Stimulated activated CD8-positive, alpha-beta memory T cell treated with anti-CD3 and anti-CD28 coated beads, Interleukin-2, amount 100 ng/mL, for 48 hours (primary cell): ENCODE measurements at regions not wholly inside any gene's neighbourhood (a gene's known extent, or its start where the extent isn't known, plus 50 kb on each side); places are given as distances from the start of the nearest gene placed in this dataset.

Experiments used
- DNase-seq, 2 donors: peaks; one replicate each; pipeline ENCODE4 v3.0.0-alpha.2; 2020; ENCODE audit warnings: low read depth in 2 of 2

- no peak for DNase-seq
Measured at GRCh38 chr5:174159327-174160114, 114.0 kb downstream of the NSG2 start.

GRCh38 chr5:174165406-174165805 lies 119.9 kb downstream of the NSG2 start:
- DNase-seq = no peak

DNA sequence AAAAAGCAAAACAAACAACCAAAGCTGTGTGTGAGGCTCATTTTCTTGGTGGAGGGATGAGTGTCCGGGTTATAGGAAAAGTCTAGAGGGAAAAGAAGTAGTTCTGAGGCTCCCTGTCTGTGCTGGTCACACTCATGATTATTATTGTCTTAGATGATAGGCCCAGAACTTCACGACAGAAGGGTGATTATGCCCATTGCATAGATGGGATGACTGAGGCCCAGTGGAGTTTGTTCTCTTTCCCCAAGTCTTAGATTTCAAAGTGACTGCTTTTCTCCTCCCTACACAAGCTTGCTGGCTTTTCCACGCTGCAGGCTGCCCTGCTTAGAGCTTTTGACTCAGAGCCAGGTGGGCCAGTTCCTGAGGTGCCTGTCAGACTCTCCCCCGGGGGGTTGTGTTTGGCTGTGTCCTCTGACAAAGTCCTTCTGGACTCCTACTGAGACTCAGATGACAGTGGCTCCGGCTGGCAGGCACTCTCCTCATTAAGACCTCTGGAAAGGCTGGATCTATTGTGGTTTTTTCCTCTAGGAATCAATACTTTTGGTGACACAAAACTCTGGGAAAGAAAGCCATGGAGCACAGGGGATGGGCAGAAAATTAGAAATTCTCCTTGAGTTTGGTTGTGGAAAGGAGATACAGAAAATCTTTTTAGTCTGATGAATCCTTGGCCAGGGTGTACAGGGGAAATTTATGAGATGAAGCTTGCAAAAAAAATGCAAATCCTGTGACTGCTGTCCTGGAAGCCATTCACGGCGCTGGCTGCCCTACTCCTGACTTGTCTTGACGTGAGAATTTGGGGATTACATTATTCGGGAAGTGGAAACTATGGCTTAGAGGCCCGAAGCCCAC lies 120.9 kb downstream of the NSG2 start:
- no peak for DNase-seq

DNA sequence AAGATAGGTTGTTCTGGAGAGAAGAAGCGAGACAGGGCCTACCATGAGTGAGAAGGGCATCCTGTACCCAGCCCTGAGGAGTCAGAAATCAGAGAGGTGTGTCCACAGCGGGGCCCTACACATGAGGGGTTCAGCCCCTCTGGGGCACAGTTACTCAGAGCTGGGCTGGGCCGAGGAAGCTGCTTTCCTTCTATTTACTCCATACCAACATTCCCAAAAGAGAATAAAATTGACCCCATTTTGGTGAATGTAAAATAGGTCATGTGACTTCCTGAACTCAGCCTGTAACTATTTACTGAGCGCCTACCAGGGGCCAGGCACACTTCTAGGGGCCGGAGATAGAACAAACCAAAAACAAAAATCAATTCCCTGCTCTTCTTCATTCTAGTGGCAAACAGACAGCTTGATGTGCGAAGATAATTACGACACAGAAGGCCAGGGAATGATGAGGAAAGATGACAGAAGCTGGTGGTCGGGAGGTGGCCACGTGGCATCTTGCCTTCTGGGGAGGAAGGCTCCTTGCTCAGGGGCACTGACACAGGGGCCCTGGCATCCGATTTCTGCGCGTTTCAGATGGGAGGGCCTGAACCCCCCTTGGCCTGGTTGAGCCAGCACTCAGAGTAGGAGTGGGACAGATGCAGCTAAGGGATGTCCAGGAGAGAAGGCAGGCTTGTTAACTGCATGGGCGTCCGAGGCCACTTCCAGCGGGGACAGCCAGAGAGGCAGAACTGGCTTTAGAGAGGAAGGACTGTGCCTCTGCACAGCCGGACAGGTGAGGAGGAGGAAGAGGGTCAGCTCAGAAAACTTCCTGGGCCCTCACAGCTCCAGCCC lies 121.8 kb downstream of the NSG2 start:
- no peak for DNase-seq

GRCh38 chr5:174172152-174172551 lies 126.6 kb downstream of the NSG2 start:
- no peak for DNase-seq

DNA sequence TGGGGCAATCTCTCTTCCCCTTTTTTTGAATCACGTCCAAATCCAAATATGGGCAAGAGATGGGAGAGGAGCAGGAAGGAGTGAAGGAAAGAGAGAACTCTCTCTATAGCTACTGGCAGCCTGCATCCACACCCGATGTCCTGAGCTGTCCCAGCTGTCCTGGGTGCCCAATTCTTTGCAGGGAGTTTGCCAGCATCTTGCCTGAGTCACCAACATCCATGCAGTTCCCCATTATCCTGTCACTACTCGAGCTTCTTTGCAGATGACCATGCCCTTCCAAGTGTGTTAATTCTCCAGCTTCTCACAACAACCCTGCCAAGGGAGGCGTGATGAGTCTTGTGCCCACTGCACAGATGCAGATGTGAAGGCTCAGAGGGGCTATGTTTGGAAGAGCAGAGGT lies 127.1 kb downstream of the NSG2 start:
- no peak for DNase-seq

DNA sequence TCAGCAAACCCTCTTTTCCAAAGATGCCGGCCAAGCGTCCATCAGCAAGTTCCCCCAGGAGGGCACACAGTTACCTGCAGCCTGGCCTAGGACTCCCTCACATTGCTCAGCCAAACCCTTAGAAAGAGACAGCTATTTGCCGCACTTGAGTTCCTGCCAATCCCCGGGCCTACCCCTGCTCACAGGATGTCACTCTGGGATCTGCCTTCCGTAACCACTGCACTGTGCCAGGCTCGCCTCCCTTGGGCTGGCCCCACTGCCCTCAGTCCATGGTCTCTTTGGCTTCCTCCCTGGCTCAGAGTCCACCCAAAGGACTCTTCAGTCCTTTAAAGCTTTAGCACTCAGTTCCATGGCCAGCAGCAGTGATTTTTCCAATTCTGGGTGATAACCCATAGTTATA lies 128.3 kb downstream of the NSG2 start:
- no peak for DNase-seq

- DNase-seq = no peak
Measured at GRCh38 chr5:174175716-174176268, 130.3 kb downstream of the NSG2 start.

GRCh38 chr5:174176511-174176910 lies 131.0 kb downstream of the NSG2 start:
- DNase-seq = no peak

- DNase-seq = no peak
Measured at GRCh38 chr5:174177531-174177930, 132.0 kb downstream of the NSG2 start.

DNA sequence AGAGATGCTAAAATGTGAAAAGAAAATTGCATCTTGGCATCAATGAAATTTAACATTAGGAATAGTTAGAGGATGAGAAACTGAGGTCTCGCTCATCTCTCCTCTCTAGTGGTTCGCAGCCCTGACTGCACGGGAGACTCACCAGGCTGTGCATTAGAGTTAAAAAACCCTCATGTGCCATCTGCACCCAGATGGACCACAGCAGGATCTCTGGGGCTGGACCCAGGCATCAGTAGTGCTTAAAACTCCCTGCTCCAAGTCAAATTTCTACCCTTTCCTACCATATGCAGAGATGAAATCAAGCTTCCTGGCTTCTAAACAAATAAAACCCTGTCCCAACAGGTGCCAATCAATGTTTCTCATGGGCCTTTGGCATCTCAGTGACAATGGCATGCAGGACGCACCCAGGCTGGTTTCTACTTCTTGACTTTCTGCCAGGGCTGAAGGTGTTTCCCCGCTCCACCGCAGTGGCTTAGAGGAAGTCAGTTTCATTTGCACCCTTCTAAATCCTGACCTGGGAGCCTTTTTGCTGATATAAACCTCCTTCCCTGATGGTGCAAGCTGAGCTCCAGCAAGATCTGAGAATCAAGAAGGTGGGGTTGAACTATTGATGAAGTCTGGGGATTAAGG lies 132.6 kb downstream of the NSG2 start:
- DNase-seq = no peak

DNA sequence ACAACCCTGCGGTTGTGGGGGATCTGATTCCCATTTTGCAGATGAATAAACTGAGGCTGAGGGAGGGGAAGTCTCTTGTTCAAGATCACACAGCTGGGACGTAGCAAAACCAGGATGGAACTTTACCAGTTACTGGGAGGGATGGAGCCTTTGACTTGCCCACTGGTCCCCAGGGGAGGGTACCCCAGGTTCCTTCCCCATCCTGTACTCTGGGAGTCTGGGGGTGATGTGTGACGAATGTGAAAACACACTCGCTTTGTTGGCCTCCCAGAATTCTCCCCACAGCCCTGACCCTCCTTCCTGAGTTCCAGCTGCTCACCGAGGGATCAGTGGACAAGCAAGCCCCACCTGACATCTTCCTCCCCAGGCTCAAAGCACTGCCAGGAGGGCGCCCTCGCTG lies 135.1 kb downstream of the NSG2 start:
- DNase-seq = no peak

DNA sequence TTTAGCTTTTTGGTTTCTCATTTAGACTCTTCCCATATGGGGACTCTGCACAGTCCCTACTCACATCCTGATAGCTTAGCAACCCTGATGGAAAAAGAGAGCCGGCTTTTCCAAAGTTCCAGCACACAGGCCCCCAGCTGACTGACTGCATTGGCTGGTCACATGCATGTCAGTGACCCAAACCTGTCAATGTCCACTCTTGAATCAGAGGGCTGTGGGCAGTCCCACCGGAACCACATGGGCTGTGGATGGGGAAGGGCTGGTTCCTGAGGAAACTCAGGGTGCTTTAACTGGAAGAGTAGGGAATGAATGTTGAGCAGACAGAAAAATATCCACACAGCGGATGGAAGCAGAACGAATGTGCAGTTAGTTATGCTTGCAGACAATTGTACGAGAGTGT lies 136.6 kb downstream of the NSG2 start:
- no peak for DNase-seq

- DNase-seq = no peak
Measured at GRCh38 chr5:174183701-174184100, 138.2 kb downstream of the NSG2 start.

DNA sequence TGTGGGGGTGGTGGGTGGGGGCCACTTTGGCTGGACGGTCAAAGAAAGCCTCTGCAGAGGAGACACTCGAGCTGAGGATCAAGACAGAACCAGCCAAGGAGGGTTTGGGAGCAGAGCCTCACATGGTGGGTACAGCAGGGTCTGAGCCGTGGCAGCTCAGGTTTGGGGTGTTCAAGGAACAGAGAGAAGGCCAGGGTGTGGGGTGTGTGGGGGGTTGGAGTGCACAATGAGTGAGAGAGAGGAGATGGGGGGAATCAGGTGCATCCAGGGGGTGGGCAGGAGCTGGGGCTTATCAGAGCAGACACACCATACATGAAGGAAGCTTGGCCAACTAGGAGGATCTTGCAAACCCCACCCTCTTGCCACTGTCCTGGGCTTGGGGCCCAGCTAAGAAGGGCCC lies 140.0 kb downstream of the NSG2 start:
- DNase-seq = no peak

- no peak for DNase-seq
Measured at GRCh38 chr5:174186096-174186695, 140.7 kb downstream of the NSG2 start.

DNA sequence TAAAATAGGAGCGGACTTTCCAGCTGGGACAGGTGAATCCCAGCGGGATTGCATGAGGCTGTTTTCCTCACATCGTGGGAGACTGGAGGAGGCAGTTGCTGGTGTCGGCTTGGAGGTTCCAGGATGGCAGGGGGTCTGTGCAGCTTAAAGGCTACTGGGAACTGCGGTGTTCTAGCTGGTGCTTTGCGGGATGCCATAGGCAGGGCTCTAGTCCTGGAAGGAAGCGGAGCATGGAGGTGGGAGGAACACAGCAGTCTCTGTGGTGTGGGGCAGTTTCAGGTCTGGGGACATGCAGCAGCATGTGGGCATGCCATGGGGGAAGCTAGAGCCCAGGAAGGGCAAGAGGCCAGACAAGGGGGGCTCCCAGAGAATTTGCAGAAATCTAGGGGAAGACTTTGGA lies 141.5 kb downstream of the NSG2 start:
- no peak for DNase-seq

DNA sequence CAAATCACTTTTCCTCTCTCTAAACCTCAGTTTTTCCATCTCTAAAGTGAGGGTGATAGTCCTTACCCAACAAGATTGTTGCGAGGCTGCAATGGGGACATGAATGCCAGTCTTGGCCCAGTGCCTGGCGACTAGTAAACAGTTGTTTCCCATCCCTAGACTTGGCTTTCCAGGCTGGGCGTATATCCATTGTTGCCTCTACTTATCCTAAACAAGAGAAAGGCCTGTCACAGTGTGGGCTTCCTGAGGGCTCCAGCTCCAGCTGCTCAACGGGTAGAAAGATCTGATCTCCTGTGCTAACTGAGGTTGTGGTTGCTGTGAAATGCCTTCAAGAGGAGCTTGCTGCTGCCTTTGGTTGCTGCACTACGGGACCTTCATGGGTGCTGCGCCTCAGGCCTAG lies 142.0 kb downstream of the NSG2 start:
- DNase-seq = no peak

DNA sequence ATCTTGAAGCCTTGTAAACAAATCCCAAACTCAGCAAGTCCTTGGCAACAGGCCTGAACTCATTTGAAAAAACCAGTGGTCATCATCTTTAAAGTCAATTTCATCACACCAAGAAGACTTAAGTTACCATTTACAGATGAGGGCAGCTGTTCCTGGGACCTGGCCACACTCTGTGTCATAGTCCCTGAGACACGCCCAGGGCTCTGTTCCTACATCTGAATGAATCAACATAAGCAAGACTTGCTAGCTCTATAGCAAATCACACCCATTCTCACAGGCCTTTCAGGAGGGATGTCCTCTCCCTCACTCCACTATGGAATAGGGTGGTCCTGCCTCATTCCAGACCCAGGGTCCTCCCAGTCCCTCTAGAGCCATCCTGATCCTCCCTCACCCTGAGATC lies 142.8 kb downstream of the NSG2 start:
- no peak for DNase-seq

DNA sequence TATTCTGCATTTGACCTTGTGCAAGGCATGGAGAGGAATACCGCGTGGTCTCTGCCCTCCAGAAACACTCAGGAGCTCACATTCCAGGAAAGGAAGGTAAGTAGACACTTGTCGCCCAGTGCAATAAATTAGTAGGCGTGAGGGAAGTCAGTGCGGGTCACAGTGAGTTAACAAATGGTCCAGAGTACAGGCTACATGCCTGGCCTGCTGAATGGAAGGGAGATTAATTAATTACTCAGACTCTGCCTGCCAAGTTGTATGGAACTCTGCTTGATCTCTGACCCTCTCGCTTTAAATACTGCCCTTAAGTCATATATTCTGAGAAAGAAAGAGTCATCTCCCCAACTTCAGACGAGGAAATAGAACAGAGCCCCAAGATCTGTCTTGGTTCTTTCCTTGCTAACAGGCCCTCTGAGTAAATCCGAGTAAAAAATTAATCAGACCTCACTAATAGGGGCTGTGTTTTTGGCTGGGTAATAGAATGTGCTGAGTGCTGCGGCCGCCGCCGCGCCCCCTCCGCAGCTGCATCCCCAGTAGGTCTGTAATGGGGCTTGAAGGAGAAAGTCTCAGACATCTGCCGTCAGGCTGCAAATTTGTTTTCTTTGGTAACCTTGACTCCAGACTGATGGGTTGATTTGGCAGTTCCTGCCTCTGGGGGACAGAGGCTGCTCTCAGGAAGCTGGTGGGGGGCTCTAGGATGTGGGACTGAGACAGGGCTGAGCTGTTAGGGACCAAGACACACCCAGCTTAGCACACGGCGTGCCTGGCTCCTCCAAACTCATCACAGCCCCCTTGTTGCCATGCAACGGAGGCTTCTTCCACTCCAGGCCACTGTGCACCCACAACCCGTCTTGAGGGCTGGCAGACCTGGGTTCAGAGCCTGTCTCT lies 144.4 kb downstream of the NSG2 start:
- no peak for DNase-seq
